Activated CD4-positive, alpha-beta T cell treated with anti-CD3 and anti-CD28 coated beads for 24 hours (primary cell): ENCODE measurements at regions not wholly inside any gene's neighbourhood (a gene's known extent, or its start where the extent isn't known, plus 50 kb on each side); places are given as distances from the start of the nearest gene placed in this dataset.
"Not testable (repeated sequence)": the region's sequence is repeated elsewhere in the genome, so short reads cannot be mapped to it uniquely, and the experiment has no call there.

ENCODE experiments used
- DNase-seq, 2 donors: peaks; one replicate each; pipeline ENCODE4 v3.0.0-alpha.2; 2020; ENCODE audit warnings: low read depth in 2 of 2

DNA sequence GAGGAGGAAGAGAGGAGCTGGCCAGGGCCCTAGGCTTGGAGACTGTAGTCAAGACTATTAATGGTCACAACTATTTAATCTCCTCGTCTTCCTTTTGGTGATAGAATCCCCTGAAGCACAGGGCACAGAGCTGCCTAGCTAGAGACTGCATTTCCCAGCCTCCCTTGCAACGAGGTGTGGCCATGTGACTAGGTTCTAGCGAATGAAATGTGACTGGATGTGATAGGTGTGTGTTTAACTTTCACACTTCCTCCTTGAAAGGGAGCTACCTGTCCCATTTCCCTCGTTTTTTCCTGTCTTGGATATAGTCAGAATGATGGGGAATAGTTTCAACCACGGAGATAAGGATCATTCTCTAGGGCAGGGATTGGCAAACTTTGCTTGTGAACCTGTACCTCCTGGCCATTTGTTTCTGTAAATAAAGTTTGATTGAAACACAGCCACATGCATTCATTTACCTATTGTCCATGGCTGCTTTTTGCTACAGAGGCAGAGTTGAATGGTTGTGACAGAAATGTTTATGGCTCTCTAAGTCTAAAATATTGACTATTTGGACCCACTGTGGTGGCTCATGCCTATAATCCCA lies 313.5 kb downstream of the MIAT start:
- no peak for DNase-seq

DNA sequence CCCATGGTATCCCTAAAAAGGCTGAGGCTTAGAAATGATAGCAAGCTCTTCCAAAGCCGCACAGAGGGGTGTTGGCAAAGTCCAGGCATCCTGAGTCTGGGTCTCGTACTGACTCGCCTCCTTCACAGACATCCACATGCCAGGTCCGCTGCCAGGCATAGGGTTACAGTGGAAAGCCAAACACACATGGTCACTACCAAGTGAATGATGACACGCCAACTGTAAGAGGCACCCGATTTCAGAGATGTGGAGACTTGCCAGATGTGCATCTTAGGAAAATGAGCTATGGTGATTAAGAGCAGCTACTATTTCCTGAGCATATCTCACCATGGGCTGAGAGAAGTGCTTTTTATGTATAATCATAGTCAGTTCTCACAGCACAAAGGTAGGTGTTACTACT lies 314.9 kb downstream of the MIAT start:
- DNase-seq: no peak

DNA sequence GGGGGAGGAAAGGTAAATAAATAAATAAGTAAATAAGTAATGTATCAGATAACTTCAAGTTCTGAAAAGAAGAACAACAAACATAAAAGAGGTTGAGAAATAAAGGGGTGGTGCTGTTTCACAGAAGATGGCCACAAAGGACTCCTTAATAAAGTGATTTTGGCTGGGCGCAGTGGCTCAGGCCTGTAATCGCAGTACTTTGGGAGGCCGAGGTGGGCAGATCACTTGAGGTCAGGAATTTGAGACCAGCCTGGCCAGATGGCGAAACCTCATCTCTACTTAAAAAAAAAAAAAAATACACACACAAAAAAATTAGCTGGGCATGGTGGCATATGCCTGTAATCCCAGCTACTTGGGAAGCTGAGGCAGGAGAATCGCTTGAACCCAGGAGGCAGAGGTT lies 315.5 kb downstream of the MIAT start:
- DNase-seq: not testable (repeated sequence)

DNA sequence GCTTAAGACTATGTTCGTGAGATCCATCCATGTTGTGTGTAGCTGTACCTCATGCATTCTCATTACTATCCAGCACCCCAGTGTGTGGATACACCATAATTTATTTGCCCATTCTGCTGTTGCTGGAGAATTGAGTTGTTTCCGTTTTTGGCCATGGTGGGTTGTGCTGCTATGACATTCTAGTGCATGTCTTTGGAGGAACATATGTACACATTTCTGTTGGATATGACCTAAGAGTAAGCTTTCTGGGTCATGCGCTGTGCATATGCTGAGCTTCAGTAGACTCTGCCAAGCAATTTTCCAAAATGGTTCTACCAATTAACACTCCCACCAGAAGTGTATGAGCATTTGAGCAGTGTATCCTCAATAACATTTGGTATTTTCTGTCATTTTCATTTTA lies 316.6 kb downstream of the MIAT start:
- DNase-seq: no peak

DNA sequence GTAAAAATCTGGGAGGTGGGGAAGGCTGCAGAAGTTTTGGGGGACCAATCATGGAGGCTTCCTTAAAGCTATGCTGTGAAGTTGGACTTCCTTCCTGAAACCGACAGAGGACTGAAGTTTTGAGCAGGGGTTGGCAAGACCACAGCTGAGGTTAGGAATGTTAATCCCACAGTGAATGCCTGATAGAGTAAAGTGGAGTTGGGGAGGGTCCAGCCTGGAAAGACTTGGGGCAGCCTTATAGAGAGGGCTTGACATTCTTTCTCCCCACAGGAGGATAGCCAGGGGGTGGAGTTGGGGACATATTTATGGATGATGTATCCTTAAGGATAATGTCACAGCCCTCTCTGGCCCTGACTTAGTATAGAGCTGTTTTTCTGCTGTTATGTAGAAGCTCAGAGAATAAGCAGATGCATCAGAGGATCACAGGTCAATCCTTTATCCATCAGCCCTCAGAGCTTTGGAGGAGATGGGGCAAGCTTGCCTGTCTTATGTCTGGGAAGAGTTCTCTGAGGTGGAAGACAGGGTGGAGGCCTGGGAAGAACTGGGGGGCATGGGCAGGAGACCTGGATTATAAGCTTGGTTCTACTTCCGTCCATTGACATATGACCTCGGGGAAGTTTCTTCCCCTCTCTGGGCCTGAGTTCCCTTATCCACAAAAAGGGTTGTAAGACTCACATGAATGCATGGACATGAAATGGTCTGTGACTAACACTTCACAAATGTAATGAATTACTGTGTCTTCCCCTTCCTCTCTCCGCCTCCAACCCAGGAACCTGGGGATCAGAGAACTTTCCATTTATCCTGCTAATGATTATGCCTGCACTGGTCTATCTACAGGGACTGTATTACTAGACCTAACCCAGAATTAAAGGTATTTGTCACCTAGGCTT lies 317.8 kb downstream of the MIAT start:
- no peak for DNase-seq

DNA sequence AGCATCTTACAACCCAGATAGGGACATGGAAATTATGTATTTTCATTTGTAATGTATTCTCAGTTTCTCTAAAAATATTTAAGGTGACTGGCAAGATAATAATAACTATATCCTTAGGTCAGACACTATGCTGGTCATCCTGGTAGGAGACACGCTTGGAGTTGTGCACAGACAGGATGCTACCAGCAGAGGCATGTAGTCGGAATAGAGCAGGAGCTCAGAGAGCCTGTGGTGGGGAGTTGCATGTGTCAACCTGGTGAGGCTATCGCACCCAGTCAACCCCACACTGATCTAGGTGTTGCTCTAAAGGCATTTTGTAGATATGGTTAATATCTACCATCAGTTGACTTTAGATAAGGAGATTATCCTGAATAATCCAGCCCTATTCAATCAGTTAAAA lies 318.5 kb downstream of the MIAT start:
- no peak for DNase-seq

DNA sequence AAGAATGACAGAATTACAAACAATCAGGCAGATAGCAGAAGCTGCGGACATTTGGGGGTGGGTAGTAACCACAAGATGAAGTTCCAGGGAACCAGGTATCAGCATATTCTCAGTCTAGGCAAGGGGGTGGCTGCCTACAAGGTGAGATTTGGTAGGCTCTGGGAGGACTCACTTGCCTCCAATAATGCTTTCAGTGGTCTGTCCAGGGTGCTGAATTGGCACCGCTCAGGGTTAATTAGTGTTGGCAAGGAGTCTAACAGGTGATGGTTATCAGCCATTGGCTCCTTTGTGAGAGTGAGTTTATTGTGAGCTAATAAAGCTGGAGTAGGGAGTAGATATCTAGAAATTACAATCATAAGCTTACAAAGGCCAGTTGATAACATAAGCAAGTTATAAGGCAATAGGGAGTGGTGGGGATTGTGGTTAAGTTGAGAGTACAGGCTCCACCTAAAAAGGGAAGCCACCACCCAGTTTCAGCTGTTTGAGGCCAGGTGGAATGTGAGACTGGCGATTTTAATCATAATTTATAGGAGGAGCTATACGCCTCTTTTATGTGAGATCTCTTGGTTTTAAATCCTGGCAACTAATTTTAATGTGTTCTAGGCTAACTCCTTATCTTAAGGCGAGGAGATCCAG lies 320.5 kb downstream of the MIAT start:
- DNase-seq: no peak

DNA sequence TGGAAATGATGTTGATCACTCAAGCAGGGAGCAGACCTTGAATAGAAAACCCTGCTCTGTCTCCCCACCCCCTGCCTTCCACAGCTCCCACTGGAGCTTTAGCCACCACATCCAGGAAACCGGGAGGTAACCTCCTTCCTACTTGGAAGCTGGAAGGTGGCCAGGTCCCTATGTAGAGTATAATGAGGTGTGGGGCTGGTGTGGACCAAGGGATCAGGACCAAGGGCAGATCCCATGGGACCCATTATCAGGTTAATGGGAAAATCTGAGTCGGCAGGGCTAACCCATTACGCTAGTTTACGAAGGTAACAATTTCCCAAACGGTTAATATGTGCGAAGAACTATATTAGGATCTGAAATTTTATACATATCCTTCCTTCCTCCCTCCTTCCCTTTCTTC lies 321.9 kb downstream of the MIAT start:
- DNase-seq: no peak

DNA sequence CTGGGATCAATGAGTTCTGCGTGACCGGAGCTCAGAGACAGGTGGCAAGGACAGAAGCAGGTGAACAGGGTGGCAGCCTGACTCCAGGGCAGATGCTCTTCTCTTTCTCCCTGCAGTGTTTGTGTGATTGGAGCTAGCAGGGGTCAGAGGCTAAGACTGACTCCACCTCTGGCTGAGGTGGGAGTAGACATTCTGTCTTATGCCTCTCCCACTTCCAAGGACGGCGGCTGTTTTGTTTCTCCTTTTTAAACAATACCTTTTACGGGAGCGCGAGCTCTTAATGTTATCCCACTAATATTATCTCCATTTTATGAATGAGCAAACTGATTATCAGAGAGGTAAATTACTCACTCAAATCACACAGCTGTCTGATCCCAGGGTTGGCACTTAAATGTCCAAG lies 323.7 kb downstream of the MIAT start:
- DNase-seq: no peak

DNA sequence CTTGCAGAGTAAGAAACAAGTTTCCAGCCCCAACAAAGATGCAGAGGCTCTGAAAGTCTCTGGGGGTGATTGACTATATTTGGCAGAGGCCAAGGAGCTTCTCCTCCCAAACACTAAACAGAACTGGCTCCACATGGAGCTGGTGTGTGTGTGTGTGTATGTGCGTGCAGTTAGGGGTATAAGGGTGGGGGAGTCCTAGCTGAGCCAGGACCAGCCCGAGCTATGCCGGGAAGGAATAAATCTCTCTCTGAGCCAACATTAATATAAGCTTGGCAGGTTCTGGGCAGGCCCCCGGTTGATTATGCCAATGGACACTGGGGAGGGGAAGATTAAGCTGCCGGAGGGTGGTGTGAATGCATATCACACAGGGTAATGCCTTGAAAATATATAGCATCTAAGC lies 324.2 kb downstream of the MIAT start:
- no peak for DNase-seq

DNA sequence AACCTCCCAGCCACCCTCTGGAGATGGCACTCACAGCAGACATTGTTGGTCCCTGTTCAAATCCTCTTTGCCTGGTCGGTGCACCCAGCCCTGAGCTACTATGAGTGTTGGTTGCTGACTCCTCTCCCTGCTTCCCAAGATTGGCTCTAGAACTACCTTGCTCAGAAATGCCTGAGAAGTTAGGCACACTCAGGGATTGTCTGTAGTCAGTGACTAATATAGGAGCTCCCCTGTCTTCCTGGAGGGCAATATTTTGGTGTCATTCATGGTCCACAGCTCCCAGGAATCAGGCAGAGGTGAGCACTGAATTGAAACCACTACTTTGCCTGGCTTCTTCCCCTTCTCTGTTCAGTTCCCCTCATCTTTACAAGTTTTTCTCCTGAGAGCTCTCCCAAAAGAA lies 325.9 kb downstream of the MIAT start:
- DNase-seq: no peak

DNA sequence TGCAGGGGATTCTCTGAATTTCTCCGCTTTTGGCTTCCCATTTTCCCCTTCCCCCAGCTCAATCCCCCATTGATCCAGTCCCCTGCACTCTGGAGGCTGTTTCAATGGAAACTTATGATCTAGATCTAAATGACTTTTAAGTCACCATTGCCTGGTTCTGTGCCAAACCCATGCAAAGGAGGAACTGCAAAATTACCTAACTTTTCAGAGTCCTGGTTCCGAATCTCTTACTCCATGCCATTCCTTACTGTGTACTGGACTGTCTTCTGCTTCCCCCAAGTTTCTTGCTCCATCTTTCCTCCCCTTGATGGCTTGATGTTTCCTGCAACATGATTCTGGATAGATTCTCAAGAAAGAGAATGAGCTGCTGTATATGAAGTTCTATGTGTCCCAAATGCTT lies 327.8 kb downstream of the MIAT start:
- DNase-seq: no peak

DNA sequence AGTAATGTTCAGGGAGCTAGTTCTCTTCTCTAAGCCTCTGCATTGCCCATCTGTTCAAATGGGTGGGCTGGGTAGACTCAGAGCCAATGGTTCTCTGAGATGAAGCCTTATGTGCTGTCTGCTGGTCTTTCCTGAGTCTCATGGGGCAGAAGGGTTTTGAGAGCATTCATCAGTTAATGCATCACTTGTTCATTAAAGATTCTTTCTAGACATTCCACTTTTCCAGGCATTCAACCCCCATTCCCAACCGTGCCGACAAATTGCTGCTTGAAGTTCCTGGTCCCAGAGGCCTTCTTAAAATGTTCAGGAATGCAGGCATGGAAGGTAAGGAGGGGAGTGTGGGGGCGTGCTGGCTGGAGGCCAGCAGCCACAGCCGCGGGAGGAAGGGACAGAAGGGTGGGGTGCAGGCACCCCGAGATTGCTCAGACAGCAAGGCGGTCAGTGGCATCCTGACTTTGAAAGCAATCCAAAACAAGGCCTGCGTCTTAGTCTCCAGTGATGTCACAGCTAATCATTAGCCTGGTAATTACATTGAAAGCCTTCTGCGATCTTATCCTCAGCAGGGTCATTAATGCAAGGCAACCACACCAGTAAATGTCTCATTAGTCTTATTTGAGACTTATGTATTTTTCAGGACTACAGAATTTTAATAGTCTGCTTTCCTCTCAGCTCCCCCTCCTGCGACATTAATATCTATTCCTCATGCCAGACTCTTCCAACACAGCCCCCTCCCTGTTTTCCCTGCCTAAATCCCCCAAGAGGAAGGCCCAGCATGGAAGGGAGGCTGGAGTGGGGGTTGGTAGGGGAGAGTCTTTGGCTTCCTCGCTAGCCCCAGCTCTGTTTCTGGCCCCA lies 328.8 kb downstream of the MIAT start:
- DNase-seq: no peak

DNA sequence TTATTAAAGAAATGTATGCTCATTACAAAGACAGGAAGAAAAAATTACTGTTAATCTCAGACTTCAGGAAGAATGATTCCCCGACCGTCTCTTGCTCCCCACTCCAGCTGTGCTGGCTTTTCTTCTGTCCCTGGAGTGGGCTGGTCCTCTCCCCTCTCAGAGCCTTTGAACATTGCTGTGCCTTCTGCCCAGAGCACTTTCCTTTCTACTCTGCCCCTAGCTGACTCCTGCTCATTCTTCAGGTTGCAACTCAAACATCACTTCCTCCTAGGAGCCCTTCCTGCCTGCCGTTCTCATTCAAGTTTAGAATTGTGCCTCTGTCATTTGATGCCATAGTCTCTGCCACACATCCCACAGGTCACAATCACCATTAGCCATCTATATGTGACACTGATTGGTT lies 329.5 kb downstream of the MIAT start:
- no peak for DNase-seq

DNA sequence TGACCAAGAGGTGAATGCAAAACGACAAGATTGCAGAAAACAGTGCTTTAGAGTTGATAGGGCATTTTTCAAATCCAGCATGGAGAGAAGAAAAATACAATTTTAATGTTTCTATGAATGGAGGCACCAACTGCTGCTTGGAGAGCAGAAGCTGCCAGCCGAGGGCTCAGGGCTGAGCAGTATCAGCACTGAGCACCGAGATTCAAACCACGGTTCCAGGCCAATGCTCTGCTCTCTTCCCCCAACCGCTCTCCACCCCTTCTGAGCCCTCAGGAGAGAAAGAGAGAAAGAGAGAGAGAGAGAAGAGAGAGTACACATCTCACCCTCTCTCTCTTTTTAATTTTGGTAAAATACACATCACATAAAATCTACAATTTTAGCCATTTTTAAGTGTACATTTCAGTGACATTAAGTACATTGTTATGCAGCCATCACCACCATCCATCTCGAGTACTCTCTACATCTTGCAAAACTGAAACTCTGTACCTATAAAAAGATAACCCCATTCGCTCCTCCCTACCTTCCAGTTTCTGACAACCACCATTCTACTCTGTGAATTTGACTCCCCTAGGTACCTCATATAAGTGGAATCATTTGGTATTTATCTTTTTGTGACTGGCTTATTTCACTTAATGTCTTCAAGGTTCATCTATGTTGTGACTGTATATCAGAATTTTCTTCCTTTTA lies 333.3 kb downstream of the MIAT start:
- no peak for DNase-seq

DNA sequence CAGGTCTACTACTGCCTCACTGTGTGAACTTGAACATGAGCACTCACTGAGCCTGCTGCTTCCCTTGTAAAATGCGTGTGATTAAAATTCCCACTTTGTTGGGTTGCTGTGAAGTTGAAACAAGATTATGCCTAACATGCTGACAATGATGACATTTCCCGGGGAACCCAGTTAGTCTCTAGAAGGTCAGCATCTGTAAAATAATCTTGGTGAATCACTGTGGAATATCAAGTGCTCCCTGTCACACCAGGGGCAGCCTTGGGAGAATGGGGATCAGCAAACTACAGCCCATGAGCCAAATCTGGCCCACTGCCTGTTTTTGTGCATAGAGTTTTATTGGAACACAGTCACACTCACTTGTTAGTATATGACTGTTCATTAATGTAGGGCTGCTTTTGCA lies 335.2 kb downstream of the MIAT start:
- DNase-seq: no peak

DNA sequence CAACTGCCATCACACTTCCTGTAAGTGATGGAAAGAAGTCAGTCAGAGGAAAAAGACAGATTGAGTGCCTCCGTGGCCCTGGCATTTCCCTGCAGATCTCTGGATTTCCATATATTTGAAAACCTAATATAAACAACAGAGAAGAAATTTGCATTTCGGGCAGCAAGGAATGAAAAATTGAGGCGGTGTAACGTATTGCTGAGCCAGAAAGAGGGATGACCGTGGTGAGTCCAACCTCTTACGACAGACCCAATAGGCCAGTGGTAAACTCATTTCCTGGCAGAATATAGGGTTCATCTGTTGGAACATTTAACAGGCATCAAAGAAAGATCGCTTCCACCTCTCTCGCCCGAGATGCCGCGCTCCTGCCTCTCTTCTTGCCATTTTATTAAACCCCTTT lies 336.5 kb downstream of the MIAT start:
- no peak for DNase-seq

DNA sequence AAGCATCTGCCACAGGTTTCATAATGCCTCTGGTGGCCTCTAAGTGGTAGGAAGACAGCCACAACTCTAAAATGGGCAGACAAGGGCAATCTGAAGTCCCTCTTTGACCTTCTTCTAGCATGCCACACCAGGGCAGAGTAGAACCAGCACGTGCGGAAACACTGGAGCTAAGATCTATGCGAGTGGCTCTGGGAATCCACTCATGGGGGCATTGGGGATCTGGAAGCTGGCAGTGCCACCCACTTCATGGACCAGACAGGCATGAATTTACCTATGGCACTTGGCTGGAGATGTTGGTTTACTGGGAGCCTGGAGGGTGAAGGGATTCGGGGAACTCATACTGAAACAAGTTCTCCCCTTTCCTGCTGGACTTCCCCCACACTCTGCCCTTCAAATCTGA lies 337.4 kb downstream of the MIAT start:
- no peak for DNase-seq

DNA sequence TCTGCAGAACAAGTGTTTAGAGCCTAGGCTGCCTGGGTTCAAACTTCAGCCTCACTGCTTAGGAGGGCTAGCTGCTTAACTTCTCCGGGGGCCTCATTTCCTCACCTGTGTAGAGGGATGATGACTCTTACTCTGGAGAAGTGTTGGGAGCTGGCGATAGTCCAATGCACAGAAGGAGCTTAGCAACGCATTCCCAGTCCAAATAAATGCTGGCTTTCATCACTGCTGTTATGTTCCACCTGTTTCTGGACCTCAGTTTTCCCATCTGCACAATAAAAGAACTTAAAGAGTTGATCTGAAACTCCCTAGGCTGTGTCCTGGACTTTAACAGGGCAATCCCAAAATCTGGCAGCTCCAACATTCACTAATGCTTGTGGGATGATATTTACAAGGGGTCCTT lies 337.8 kb downstream of the MIAT start:
- DNase-seq: no peak

DNA sequence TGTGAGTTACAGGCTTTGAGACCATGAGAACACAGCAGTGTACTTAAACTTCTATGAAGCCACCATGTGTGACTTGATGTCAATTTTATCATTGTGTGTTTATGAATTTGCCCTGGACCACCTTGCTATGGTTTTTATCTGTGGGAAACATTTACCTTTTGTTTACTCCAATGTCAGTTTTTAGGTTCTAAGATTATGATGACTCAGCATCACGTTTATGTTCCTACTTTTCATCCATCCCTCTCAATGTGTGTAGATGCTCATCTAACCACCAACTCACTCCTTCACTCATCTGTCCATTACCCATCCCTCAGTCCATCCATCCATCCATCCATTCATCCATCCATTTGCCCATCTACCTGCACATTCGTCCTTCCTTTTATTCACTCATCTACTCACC lies 338.8 kb downstream of the MIAT start:
- no peak for DNase-seq

DNA sequence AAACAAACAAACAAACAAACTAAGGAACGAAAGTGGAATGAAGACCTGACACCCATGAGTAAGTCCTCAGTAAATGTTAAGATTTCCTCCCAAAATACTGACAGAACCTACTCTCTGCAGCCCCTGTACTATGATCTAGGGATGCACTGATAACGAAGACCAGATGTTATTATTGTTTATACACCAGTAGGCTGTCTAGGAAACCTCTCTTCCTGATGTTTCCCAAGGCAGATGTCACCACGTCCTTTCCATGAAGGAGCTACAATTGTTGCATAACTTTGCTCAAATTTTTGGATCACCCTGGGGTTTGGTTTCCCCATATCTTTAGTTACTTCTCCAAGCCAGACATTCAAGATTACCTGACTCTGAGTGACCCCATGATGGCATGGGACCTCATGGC lies 340.7 kb downstream of the MIAT start:
- no peak for DNase-seq

DNA sequence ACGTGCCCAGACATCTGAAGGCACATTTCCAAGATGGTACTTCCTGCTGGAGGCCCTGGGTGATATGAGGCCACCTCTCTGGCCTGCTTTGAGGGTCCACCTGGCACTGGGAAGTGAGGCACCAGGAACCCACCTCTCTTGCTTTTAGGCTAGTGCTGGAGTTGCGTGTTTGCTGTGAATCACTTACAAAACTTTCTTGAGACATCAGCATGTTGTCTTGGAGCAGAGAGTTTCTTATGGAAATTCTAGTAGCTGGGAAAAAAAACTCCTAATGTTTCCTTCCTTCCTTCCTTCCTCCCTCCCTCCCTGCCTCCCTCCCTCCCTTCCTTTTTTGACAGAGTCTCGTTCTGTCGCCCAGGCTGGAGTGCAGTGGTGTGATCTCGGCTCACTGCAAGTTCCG lies 341.3 kb downstream of the MIAT start:
- no peak for DNase-seq
